Keratinocyte (primary cell): ENCODE measurements at regions not wholly inside any gene's neighbourhood (a gene's known extent, or its start where the extent isn't known, plus 50 kb on each side); places are given as distances from the start of the nearest gene placed in this dataset.

Experiments used
- EZH2 ChIP-seq: IDR thresholded peaks from one replicate; pipeline ENCODE4 v1.6.1; 2012; ENCODE audit warnings: inconsistent platforms, mild to moderate bottlenecking, low read length, moderate library complexity
- TF ChIP-seq, protein P1 (sequence below), 3 experiments: IDR thresholded peaks in 1 of 3; conservative IDR thresholded peaks in 1 of 3; optimal IDR thresholded peaks in 1 of 3; 2 replicates in 2 of 3; 3 replicates in 1 of 3; pipeline versions ENCODE3 to v1.5.1; 2011; ENCODE audit warnings: low read length in 3 of 3, mild to moderate bottlenecking in 3 of 3, moderate library complexity in 2 of 3, control low read depth in 1 of 3, inconsistent platforms in 1 of 3; ENCODE audit not compliant: insufficient read depth in 2 of 3; ENCODE audit errors: extremely low read depth in 1 of 3

DNA sequence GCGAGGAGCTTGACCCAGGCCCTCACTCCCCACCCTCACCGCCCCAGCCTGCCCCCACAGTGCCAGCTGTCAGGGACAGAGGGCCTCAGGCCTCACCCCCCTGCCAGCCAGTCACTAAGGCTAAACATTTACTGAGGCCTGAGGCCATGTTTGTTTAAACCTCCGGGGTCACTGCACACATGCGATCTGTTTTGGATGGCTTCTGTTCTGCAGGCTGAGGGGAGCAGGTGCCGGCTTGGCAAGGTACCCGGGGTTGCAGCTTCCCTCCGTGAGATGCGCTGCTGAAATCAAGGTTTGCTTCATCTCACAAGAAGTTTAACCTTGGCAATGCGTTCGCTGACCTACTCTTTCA is 103.3 kb upstream of the BOD1 start:
- TF ChIP-seq EZH2: no peak
- TF ChIP-seq, protein P1, sequence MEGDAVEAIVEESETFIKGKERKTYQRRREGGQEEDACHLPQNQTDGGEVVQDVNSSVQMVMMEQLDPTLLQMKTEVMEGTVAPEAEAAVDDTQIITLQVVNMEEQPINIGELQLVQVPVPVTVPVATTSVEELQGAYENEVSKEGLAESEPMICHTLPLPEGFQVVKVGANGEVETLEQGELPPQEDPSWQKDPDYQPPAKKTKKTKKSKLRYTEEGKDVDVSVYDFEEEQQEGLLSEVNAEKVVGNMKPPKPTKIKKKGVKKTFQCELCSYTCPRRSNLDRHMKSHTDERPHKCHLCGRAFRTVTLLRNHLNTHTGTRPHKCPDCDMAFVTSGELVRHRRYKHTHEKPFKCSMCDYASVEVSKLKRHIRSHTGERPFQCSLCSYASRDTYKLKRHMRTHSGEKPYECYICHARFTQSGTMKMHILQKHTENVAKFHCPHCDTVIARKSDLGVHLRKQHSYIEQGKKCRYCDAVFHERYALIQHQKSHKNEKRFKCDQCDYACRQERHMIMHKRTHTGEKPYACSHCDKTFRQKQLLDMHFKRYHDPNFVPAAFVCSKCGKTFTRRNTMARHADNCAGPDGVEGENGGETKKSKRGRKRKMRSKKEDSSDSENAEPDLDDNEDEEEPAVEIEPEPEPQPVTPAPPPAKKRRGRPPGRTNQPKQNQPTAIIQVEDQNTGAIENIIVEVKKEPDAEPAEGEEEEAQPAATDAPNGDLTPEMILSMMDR (optimal IDR thresholded peaks at IDR 0.05 in 1 of 3, IDR thresholded peaks at IDR 0.05 in 1 of 3, conservative IDR thresholded peaks at IDR 0.05 in 1 of 3; ENCODE audit: extremely low read depth in 1 of 3, insufficient read depth in 2 of 3, low read length in 3 of 3): no peak
